ENCODE measurements at regions not wholly inside any gene's neighbourhood (a gene's known extent, or its start where the extent isn't known, plus 50 kb on each side); places are given as distances from the start of the nearest gene placed in this dataset.

DNA sequence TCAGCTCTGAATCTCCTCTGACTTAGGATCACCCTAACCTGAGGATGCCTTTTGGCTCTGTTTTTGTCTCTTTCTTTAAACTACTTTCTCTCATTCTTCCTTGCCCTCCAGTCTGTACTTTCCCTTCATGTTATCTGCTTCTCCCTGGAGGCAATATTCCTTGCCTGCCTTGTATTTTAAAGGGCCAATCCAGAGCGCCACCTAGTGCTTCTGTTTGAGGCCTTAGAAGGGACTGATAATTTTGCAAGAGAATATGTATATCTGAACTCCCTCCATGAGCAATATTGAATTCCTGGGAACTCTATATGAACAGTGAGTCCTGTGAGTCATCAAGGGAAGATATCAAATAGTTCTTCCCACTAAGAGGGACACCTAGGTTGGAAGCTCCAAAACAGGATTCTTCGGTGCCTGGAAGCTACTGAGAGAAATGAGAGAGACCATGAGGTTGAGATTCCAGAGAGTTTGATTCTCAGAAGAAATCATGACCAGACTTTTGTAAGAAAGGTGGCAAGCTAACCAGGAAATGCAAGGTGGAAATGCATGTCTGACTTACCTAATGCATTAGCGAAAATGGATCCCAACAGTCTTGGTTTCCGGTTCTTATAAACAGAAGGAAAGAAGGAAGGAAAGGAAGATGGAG, 203.8 kb upstream of the CD96 start:
- H3K4me1 Mint-ChIP-seq = no peaks in the 10 kb centered on the region
- H3K36me3 Mint-ChIP-seq = no peaks in the 10 kb centered on the region
- peaks cover 0 to 5% (median 0%) of the 10 kb centered on the region in 6 donors for H3K9me3 Mint-ChIP-seq
- peaks cover 0 to 1% (median 0%) of the 10 kb centered on the region in 3 donors for H3K27me3 Mint-ChIP-seq (ENCODE audit: low read depth in 3 of 3)
- no peak overlapping the region for H3K27ac Mint-ChIP-seq
- peak; percentile 4 to 24 (median 22) for DNase-seq
- no peak overlapping the region for H3K4me3 Mint-ChIP-seq

DNA sequence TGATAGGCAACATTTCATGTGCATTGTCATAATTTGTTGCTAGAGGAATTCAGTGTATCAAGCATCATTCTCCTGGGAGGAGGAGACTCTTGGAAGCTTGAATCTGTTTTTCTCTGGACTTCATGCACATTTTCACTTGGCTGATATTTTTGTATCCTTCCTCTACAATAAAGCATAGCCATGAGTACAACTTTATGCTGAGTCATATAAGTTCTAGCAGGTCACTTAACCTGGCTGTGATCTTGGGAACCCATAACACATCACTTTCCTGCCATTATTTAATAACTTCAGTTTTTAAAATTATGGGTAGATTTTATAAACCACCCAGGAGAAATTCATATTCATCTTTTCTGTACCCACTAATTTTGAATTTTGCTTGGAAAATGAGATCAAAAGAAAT, 203.0 kb upstream of the CD96 start:
- no peak for DNase-seq
- H3K36me3 Mint-ChIP-seq = no peaks in the 10 kb centered on the region
- no peaks in the 10 kb centered on the region for H3K4me1 Mint-ChIP-seq
- no peak overlapping the region for H3K4me3 Mint-ChIP-seq
- peaks cover 0 to 1% (median 0%) of the 10 kb centered on the region in 3 donors for H3K27me3 Mint-ChIP-seq (ENCODE audit: low read depth in 3 of 3)
- no peak overlapping the region for H3K27ac Mint-ChIP-seq
- H3K9me3 Mint-ChIP-seq = peaks cover 0 to 5% (median 0%) of the 10 kb centered on the region in 6 donors

DNA sequence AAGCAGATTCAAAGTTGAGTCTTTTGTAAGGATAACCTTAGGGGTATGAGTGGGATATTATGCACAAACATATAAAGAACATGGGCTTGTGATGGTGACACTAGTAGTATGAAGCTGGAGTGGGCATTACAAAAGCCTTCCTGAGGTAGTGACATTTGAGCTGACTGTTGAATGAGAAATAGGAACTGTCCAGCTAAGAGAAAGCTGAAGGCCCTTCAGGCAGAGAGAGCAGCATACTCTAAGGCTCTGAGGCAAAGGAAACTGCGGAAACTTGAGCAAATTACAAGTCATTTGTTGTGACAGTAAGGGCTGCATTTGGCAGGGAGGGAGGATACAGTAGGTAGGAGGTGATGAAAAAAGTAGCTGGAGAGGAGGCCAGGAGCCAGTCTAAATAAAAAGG, 190.7 kb upstream of the CD96 start:
- Mint-ChIP-seq H3K27me3 (ENCODE audit: low read depth in 3 of 3) (peaks cover 2 to 4% (median 3%) of the 10 kb centered on the region in 3 donors), H3K9me3 (peaks cover 0 to 3% (median 0%) of the 10 kb centered on the region in 6 donors), H3K4me3 (no peak overlapping the region), H3K36me3 (no peaks in the 10 kb centered on the region), H3K4me1 (no peaks in the 10 kb centered on the region), H3K27ac (no peak overlapping the region)
- DNase-seq = no peak

DNA sequence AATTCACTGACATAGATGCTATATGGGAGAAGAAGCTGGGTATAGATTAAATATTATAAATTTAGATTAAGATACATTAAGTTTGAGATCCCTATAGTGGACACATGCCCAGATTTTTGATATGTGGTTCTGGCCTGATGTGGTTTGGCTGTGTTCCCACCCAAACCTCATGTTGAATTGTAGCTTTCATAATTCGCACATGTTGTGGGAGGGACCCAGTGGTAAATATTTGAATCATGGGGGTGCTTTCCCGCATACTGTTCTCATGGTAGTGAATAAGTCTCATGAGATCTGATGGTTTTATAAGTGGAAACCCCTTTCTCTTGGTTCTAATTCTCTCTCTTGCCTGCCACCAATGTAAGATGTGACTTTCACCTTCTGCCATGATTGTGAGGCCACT, 189.4 kb upstream of the CD96 start:
- peaks cover 0 to 3% (median 0%) of the 10 kb centered on the region in 6 donors for H3K9me3 Mint-ChIP-seq
- peaks cover 0 to 2% (median 0%) of the 10 kb centered on the region in 3 donors for H3K27me3 Mint-ChIP-seq (ENCODE audit: low read depth in 3 of 3)
- H3K36me3 Mint-ChIP-seq = no peaks in the 10 kb centered on the region
- no peak for DNase-seq
- H3K4me3 Mint-ChIP-seq = no peak overlapping the region
- no peak overlapping the region for H3K27ac Mint-ChIP-seq
- no peaks in the 10 kb centered on the region for H3K4me1 Mint-ChIP-seq

DNA sequence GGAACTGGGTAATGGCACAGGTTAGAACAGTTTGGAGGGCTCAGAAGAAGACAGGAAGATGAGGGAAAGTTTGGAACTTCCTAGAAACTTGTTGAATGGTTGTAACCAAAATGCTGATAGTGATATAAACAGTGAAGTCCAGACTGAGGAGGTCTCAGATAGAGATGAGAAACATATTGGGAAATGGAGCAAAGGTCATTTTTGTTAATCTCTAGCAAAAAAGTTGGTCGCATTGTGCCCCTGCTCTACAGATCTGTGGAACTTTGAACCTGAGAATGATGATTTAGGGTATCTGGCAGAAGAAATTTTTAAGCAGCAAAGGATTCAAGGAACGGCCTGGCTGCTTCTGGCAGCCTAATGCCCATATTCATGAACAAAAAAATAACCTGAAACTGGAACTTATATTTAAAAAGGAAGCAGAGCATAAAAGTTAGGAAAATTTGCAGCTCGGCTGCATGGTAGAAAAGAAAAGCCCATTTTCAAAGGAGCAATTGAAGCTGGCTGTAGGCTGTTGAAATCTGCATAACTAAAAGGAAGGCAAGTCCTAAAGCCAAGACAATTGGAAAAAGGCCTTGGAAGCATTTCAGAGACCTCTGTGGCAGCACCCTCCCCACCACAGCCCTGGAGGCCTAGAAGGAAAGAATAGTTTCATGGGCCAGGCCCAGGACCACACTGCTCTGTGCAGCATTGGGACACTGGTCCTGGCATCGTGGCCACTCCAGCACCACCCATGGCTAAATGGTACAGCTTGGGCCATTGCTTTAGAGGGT, 182.6 kb upstream of the CD96 start:
- H3K27me3 Mint-ChIP-seq (ENCODE audit: low read depth in 3 of 3) = peaks cover 0 to 2% (median 1%) of the 10 kb centered on the region in 3 donors
- H3K27ac Mint-ChIP-seq = no peak overlapping the region
- no peaks in the 10 kb centered on the region for H3K4me1 Mint-ChIP-seq
- no peak overlapping the region for H3K4me3 Mint-ChIP-seq
- peaks cover 0 to 3% (median 0%) of the 10 kb centered on the region in 6 donors for H3K9me3 Mint-ChIP-seq
- no peaks in the 10 kb centered on the region for H3K36me3 Mint-ChIP-seq
- no peak for DNase-seq

DNA sequence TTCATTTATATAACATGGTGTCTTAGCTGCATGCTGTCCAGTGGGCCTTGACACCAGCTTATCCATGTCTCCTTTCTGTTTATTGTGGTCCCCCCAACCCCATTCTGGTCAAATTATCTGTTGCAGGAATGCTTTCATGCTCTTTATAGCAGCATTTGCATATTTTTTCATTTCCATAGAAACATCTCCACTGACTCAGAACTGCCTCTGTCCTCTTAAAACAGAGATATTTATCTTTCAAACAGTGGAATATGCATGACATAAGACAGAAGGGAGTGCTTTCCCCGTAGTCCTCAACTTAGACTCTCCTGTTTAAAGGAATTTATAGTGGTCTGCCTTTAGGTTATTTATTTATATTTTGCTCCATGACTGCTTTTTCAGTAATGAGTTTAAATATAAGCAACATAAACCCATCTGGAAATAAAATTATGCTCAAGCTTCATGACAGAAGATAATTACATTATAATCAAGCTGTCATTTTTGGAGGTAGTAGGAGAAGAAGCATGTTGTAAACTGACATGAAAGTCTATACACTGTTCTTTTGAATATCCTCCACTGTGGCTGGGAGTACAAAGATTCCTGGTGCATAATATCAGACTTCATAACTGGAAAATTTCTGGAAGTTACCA, 179.5 kb upstream of the CD96 start:
- Mint-ChIP-seq H3K4me1 (no peaks in the 10 kb centered on the region), H3K27ac (no peak overlapping the region)

DNA sequence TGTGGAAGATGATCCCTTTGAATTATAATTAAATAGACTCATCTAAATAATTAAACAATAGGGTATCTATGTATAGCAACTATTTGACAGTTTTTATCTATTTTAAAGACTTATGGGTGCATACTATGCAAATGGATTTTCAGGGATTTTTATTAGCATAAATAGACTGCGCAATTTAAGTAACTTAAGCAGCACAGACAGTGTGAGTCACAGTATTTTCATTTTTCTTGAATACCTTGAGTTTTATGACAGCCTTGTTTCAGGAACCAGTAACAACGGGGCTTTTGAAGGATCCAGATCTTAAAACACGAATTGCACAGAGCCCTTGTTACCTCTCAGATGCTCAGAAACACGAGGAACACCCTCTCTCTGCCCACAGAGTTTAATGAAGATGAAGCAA, 175.5 kb upstream of the CD96 start:
- Mint-ChIP-seq H3K27ac (no peak overlapping the region), H3K4me1 (no peaks in the 10 kb centered on the region), H3K9me3 (peaks cover 2 to 16% (median 12%) of the 10 kb centered on the region in 6 donors), H3K4me3 (no peak overlapping the region), H3K36me3 (peaks cover 0 to 3% (median 3%) of the 10 kb centered on the region in 3 donors), H3K27me3 (ENCODE audit: low read depth in 3 of 3) (peaks cover 0 to 1% (median 1%) of the 10 kb centered on the region in 3 donors)
- no peak for DNase-seq

More for the DNA sequence above, 179.5 kb upstream of the CD96 start:
- Mint-ChIP-seq H3K27me3 (ENCODE audit: low read depth in 3 of 3) (peaks cover 0 to 2% (median 1%) of the 10 kb centered on the region in 3 donors), H3K9me3 (no peaks in the 10 kb centered on the region), H3K36me3 (no peaks in the 10 kb centered on the region), H3K4me3 (no peak overlapping the region)
- DNase-seq = no peak

DNA sequence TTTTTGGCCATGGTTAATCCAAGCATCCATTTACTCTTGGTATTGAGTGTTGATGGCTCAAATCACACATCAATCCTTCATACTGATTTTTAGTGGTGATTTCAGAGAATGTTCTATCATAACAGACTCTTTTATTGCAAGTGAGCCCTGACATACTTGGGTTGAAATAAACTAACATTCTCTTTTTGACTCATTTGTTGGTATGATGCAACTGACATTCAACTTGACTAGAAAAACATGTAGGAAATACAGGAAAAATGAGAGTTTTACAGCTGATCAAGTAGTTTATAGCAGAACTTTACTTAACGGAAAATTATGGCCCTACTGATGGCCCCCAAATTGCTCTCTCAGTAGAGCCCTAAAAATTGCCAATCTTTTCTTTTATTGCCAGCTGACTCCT, 173.9 kb upstream of the CD96 start:
- peaks cover 0 to 1% (median 1%) of the 10 kb centered on the region in 3 donors for H3K27me3 Mint-ChIP-seq (ENCODE audit: low read depth in 3 of 3)
- DNase-seq = no peak
- H3K27ac Mint-ChIP-seq = no peak overlapping the region
- H3K36me3 Mint-ChIP-seq = peaks cover 0 to 3% (median 3%) of the 10 kb centered on the region in 3 donors
- H3K4me1 Mint-ChIP-seq = no peaks in the 10 kb centered on the region
- no peak overlapping the region for H3K4me3 Mint-ChIP-seq
- H3K9me3 Mint-ChIP-seq = peaks cover 8 to 22% (median 17%) of the 10 kb centered on the region in 6 donors

DNA sequence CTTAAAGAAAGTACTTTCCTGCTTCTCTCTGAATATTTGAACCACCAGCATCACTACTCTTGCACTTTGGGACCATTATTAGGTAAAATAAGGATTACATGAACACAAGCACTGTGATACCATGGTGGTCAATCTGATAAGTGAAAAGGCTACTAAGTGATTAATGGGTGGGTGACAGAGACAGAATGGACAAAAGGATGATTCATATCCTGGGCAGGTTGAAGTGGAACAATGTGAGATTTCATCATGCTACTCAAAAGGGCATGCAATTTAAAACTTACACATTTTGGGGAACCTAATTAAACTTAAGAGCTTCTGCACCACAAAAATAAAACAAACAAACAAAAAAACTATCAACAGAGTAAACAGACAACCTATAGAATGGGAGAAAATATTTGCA, 172.0 kb upstream of the CD96 start:
- H3K27ac Mint-ChIP-seq = no peak overlapping the region
- no peaks in the 10 kb centered on the region for H3K4me1 Mint-ChIP-seq
- H3K36me3 Mint-ChIP-seq = peaks cover 0 to 3% (median 3%) of the 10 kb centered on the region in 3 donors
- H3K9me3 Mint-ChIP-seq = peaks cover 12 to 28% (median 21%) of the 10 kb centered on the region in 6 donors
- no peak for DNase-seq
- H3K4me3 Mint-ChIP-seq = no peak overlapping the region
- peaks cover 1 to 5% (median 2%) of the 10 kb centered on the region in 3 donors for H3K27me3 Mint-ChIP-seq (ENCODE audit: low read depth in 3 of 3)

DNA sequence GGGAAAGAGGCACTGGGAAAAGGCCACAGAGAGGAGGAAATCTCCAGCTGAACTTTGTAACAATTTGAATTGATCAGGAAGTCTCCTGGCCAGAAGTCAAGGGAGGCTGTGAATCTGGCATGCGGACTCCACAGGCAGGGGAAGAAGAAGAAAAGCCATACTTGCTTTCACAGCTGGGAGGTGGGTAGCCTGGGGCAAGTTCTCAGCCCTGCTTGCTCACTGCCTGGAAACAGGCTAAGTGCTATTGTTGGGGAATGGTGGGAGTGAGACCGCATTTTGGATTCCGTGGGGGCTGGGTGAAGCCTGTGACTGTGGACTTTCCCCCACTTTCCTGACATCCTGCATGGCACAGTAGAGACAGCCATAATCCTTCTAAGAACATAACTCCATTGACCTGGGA, 168.8 kb upstream of the CD96 start:
- no peak overlapping the region for H3K4me3 Mint-ChIP-seq
- H3K27ac Mint-ChIP-seq = no peak overlapping the region
- peaks cover 12 to 35% (median 28%) of the 10 kb centered on the region in 6 donors for H3K9me3 Mint-ChIP-seq
- H3K36me3 Mint-ChIP-seq = peaks cover 0 to 6% (median 3%) of the 10 kb centered on the region in 3 donors
- peaks cover 4 to 11% (median 4%) of the 10 kb centered on the region in 3 donors for H3K27me3 Mint-ChIP-seq (ENCODE audit: low read depth in 3 of 3)
- H3K4me1 Mint-ChIP-seq = no peaks in the 10 kb centered on the region
- DNase-seq = no peak

DNA sequence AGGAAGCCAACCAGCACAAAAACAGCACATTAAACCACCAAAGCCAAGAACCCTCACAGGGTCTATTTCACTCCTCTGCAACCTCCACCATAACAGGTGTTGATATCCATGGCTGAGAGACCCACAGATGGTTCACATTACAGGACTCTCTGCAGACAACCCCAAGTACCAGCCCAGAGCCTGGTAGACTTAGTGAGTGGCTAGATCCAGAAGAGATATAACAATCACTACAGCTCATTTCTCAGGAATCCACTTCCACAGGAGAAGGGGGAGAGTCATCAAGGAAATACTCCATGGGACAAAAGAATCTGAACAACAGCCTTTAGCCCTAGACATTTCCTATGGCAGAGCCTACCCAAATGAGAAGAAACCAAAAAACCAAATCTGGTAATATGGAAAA, 168.1 kb upstream of the CD96 start:
- Mint-ChIP-seq H3K27me3 (ENCODE audit: low read depth in 3 of 3) (peaks cover 4 to 13% (median 6%) of the 10 kb centered on the region in 3 donors), H3K27ac (peak overlapping the region in 1 of 6 donors; percentile 3), H3K4me1 (no peaks in the 10 kb centered on the region), H3K36me3 (peaks cover 0 to 6% (median 3%) of the 10 kb centered on the region in 3 donors), H3K9me3 (peaks cover 12 to 35% (median 28%) of the 10 kb centered on the region in 6 donors), H3K4me3 (no peak overlapping the region)
- no peak for DNase-seq

DNA sequence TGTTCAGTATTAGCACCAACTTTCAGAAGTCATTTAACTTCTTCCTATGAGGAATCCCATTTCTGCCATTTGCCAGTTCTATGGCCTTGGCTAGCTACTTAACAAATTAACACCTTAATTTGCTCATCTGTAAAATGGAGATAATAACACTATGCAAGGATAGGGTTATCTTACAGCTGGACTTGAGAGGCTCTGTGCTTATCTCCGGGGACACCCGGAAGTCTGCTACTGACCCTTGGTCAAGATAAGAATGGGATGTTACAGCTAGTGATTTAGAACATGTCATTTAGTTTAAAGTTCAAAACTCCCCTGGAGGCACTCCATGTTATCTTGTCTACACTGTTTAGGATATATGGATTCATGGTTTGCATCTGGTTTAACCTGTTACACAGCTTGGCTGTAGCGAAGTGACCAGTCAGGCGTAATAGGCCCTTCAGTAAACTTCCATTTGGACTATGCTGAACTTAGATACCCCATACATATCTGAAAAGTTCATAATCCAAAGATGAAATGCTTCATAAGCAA, 156.0 kb upstream of the CD96 start:
- DNase-seq = no peak
- H3K36me3 Mint-ChIP-seq = no peaks in the 10 kb centered on the region
- peaks cover 0 to 8% (median 0%) of the 10 kb centered on the region in 6 donors for H3K9me3 Mint-ChIP-seq
- no peak overlapping the region for H3K27ac Mint-ChIP-seq
- peaks cover 2 to 11% (median 7%) of the 10 kb centered on the region in 3 donors for H3K27me3 Mint-ChIP-seq (ENCODE audit: low read depth in 3 of 3)
- peaks cover 0 to 2% of the 10 kb centered on the region in 2 donors for H3K4me1 Mint-ChIP-seq
- H3K4me3 Mint-ChIP-seq = no peak overlapping the region

DNA sequence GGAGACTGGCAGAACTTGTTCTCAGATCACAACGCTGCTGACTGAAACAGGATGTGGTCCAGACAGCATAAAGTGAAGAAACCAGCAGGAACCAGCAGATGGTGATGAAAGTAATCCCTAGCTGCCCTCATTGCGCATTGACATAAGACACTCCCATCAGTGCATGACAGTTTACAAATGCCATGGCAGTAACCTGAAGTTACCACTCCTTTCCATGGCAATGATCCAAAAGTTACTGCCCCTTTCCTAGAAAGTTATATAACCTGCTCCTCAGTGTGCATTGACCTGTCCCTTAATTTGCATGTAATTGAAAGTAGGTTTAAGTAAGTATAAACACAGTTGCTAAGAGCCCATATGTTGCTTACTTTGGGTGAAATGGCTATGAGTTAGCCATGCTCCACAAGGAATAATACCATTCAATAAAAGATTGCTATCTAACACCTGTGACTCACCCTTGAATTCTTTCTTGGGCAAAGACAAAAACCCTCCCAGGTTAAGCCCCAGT, 149.1 kb upstream of the CD96 start:
- peak; percentile 74 to 78 (median 77) for DNase-seq
- Mint-ChIP-seq H3K4me3 (peak overlapping the region; percentile 42 to 68 (median 61)), H3K27ac (peak overlapping the region; percentile 20 to 92 (median 78))

More for the DNA sequence above, 149.1 kb upstream of the CD96 start:
- H3K9me3 Mint-ChIP-seq = peaks cover 0 to 4% (median 0%) of the 10 kb centered on the region in 6 donors
- H3K4me1 Mint-ChIP-seq = peaks cover 27 to 28% of the 10 kb centered on the region in 2 donors
- H3K36me3 Mint-ChIP-seq = peaks cover 0 to 5% (median 0%) of the 10 kb centered on the region in 3 donors
- peaks cover 2 to 6% (median 4%) of the 10 kb centered on the region in 3 donors for H3K27me3 Mint-ChIP-seq (ENCODE audit: low read depth in 3 of 3)

All from immature natural killer cell (primary cell).